HG03039 (cell line): ENCODE measurements at regions not wholly inside any gene's neighbourhood (a gene's known extent, or its start where the extent isn't known, plus 50 kb on each side); places are given as distances from the start of the nearest gene placed in this dataset.
"Not testable (repeated sequence)": the region's sequence is repeated elsewhere in the genome, so short reads cannot be mapped to it uniquely, and the experiment has no call there.

Experiments used
- ATAC-seq: cut with Tn5 transposase; IDR thresholded peaks from one replicate; pipeline ENCODE4 v1.9.1; 2021; ENCODE audit warnings: mild to moderate bottlenecking, moderate library complexity; ENCODE audit not compliant: unreplicated experiment

DNA sequence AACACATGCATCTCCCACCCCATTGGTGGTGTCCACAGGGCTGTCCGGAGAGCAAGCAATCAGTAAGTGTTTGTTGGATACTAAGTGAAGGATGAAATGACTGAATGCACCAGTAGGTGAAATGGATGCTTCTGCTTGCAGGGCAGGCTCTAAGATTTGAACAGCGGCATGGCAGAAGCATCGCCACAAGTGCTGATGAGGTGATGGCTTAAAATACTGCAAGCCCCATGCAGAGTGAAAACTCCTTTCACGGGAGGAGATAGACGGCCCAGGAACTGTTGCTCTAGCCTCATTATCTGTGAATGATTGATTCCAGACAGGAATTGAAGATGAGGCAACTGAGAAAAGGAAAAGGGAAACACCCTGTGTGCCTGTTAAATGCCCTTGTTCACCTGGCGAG lies 158.9 kb downstream of the LY86 start:
- no peak for ATAC-seq

DNA sequence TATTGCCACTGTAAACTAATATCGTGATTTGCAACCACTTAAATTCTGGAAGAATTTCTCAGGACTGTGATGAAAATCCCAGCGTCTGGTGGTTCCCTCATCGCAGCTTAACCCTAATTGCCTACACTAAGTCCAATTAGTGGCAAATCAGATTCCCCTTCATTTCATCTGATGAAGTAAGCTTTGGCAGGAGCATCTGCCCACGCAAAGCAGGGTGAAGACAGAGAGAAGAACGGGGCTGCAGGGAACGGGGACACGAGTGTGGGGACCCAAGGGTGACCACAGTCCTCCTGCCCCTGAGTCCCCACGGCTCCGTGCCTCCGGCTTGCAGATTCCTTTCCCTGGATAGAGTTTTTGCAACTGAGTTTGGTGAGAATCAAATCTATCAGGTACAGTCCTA lies 159.5 kb downstream of the LY86 start:
- no peak for ATAC-seq

GRCh38 chr6:6749702-6750491 lies 161.4 kb downstream of the LY86 start:
- no peak for ATAC-seq

GRCh38 chr6:6750594-6751265 lies 162.2 kb downstream of the LY86 start:
- no peak for ATAC-seq

GRCh38 chr6:6751266-6751596 lies 162.7 kb downstream of the LY86 start:
- ATAC-seq, result no peak

- ATAC-seq, result no peak
Observed at GRCh38 chr6:6751619-6752023, 163.1 kb downstream of the LY86 start.

DNA sequence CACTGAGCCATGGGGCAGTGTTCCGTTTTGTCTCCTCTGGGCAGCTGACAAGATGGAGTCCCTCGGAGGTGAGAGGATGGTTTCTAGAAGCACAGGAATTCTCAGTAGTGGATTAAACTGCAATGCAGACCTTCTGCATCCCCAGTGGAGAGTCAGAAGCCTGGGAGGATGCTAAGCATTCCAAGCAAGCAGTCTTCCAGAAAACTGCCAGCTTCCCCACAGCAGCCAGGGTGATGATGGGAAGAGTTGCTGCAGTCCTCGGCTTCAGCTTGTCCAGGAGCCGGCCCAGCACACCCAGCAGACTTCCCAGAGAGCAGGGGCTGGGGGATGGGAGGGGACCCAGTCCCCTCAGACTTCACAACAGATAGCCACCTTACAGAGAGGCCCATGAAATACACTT lies 163.6 kb downstream of the LY86 start:
- ATAC-seq, result no peak

- ATAC-seq, result no peak
Observed at GRCh38 chr6:6753301-6753700, 164.8 kb downstream of the LY86 start.

- no peak for ATAC-seq
Observed at GRCh38 chr6:6756526-6756925, 168.0 kb downstream of the LY86 start.

- no peak for ATAC-seq
Observed at GRCh38 chr6:6758546-6758914, 170.0 kb downstream of the LY86 start.

DNA sequence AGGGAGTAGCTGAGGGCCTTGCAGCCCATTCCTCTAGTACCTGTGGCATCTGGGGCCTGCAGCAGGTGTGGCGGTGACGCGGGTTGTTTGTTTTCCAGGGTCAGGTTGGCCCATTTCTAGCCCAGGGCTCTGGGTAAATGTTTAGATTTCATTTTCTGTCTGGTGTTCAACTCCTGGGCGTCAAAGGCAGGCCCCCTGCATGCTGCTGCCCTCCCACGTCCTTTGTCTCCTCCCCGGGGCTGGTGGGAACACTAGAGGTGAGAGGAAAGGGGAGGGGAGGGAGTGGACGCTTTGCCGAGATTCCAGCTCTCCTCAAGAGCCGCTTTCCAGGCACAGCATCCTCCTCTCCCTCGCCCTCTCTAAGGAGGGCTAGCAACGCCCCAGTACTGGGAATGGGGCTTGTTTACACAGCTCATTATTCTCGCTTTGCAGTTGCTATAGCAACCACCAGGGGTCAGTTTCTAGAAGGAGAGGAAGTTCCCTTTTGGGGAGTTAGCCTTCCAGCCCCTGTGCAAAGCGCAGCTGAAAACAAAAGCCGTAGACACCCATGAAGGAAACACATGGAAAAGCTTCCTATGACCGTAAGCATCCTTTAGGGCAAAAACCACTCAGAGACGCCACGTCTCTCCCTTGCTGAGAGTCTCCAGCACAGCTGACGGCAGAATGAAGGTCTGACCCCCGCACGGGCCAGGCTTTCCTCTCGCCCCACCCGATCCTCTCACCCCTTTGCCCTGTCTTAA lies 170.6 kb downstream of the LY86 start:
- peak; percentile 76 for ATAC-seq

- no peak for ATAC-seq
Observed at GRCh38 chr6:6760002-6760401, 171.5 kb downstream of the LY86 start.

GRCh38 chr6:6762566-6762965 lies 174.0 kb downstream of the LY86 start:
- not testable (repeated sequence) for ATAC-seq

GRCh38 chr6:6764764-6765434 lies 176.4 kb downstream of the LY86 start:
- ATAC-seq, result no peak

- no peak for ATAC-seq
Observed at GRCh38 chr6:6766230-6766905, 177.8 kb downstream of the LY86 start.

GRCh38 chr6:6769466-6769865 lies 180.9 kb downstream of the LY86 start:
- ATAC-seq, result no peak

DNA sequence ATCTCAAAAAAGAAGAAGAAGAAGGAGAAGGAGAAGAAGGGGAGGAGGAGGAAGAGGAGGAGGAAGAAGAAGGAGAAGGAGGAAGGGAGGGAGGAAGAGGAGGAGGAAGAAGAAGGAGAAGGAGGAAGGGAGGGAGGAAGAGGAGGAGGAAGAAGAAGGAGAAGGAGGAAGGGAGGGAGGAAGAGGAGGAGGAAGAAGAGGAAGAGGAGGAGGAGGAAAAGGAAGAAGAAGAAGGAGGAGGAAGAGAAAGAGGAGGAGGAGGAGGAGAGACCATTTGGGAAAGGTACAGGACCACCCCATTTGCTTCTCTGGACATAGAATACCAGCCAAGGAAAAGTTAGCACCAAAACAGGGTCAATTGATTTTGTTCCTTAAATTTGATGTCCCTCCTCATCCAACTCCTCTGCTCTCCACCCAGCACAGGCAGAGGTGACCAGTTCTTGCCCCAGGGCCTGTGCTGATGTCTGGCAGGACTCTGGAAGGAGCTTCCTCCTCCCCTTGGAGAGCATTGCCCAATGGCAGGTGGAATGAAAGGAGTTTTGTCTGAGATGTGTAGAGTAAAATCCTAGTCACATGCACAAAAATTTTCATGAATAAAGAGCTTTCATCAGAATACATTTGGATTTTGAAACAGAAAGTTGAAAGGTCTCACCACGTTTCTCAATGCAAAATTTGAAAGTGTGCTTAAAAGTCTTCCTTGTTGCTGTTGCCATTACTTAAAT lies 182.9 kb downstream of the LY86 start:
- ATAC-seq, result no peak

DNA sequence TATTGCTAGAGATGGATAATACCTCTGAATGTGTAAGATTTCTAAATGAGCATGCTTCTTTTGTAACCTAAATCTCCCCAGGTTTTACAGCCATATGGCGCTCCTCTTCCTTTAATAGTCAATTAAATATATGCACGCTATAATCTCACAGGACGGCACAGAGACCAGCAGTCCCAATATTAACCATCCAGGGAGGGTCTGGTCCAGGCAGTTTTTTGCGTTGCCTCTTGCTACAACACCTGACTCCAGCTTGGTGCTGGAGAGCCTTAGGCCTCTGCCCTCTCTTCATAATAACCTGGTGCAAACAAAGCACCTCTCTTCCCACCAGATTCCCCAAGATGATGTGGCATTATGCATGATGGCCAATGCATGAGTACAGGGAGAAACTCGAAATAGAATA lies 183.4 kb downstream of the LY86 start:
- no peak for ATAC-seq

GRCh38 chr6:6772751-6773150 lies 184.2 kb downstream of the LY86 start:
- ATAC-seq, result no peak

DNA sequence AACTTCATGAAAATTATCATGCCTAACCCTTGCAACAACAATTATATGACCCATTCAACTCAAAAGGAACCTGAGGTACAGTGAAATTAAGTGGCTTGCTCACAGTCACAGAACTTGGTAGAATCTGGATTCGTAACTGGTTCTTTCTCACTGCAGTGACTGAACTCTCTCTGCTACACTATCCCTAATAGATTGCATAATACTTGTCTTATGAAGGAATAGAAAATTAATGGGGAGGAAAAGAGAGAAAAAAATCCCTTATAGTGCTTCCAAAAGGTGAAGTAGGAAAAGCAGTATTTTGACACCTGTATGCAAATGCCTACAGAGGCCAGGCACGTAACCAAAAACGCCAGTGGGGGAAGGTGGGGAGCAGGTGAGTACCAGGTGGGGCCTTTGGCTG lies 186.6 kb downstream of the LY86 start:
- no peak for ATAC-seq
